K562 (cell line): ENCODE measurements at regions not wholly inside any gene's neighbourhood (a gene's known extent, or its start where the extent isn't known, plus 50 kb on each side); places are given as distances from the start of the nearest gene placed in this dataset.
A peak's percentile ranks its signal among the peaks of the same experiment; 100 is the strongest.

Experiments
- CREB3 ChIP-seq: fragments of 450-650 bp; conservative IDR thresholded peaks from 2 replicates; pipeline ENCODE4 v1.6.1; 2016; ENCODE audit warnings: missing genetic modification characterization, low read depth, mild to moderate bottlenecking, missing compliant biosample characterization, moderate library complexity
- E2F5 ChIP-seq: sonication (generic); formaldehyde crosslinking; IDR thresholded peaks from 2 replicates; pipeline ENCODE4 v1.8.0; 2022; ENCODE audit warnings: mild to moderate bottlenecking, missing genetic modification reagents
- ETV1 ChIP-seq: fragments of 450-650 bp; conservative IDR thresholded peaks from 2 replicates; pipeline ENCODE4 v1.6.1; 2016; ENCODE audit warnings: missing genetic modification characterization, control low read depth, low read depth, missing compliant biosample characterization
- HBP1 ChIP-seq: fragments of 450-650 bp; formaldehyde crosslinking; IDR thresholded peaks from 2 replicates; pipeline ENCODE4 v1.4.0; 2022; ENCODE audit warnings: missing genetic modification characterization
- HIVEP1 ChIP-seq: fragments of 250-450 bp; sonication (Bioruptor Pico); IDR thresholded peaks from 2 replicates; pipeline ENCODE4 v1.4.0; 2020; ENCODE audit warnings: mild to moderate bottlenecking
- MYC ChIP-seq, 2 experiments: fragments of 250-450 bp in 1 of 2; sonication (Bioruptor Pico) in 1 of 2; IDR thresholded peaks; 2 replicates each; pipeline versions ENCODE4 v1.5.1 to v1.6.1; 2012 to 2021; ENCODE audit warnings: low read depth in 2 of 2, borderline replicate concordance in 1 of 2, improper control_type of control experiment in 1 of 2, low read length in 1 of 2, mild to moderate bottlenecking in 1 of 2, moderate library complexity in 1 of 2
- NCOA4 ChIP-seq: fragments of 450-650 bp; IDR thresholded peaks from 2 replicates; pipeline ENCODE4 v1.6.1; 2018; ENCODE audit warnings: mild to moderate bottlenecking; ENCODE audit not compliant: partially characterized antibody
- NONO ChIP-seq, 2 experiments: fragments of 200-400 bp in 1 of 2; fragments of 450-650 bp in 1 of 2; formaldehyde crosslinking in 1 of 2; IDR thresholded peaks; 2 replicates each; pipeline ENCODE4 v1.6.1; 2017; ENCODE audit warnings: low read depth in 2 of 2, mild to moderate bottlenecking in 2 of 2, moderate library complexity in 2 of 2, low read length in 1 of 2
- PYGO2 ChIP-seq: fragments of 450-650 bp; IDR thresholded peaks from 2 replicates; pipeline ENCODE4 v1.6.1; 2016; ENCODE audit warnings: mild to moderate bottlenecking, missing genetic modification characterization, moderate library complexity, missing compliant biosample characterization
- SMAD3 ChIP-seq: fragments of 450-650 bp; formaldehyde crosslinking; conservative IDR thresholded peaks from 2 replicates; pipeline ENCODE4 v1.4.0; 2020; ENCODE audit warnings: mild to moderate bottlenecking
- SP2 ChIP-seq: IDR thresholded peaks from 2 replicates; pipeline ENCODE4 v1.6.1; 2011; ENCODE audit warnings: mild to moderate bottlenecking, low read depth, low read length, moderate library complexity; ENCODE audit not compliant: poor library complexity, severe bottlenecking; ENCODE audit errors: extremely low read depth
- TEAD1 ChIP-seq, 2 experiments: fragments of 450-650 bp in 1 of 2; sonication (generic) in 1 of 2; formaldehyde crosslinking; IDR thresholded peaks; 2 replicates each; pipeline versions ENCODE4 v1.4.0 to v1.8.0; 2020 to 2022; ENCODE audit warnings: mild to moderate bottlenecking in 2 of 2, missing genetic modification reagents in 1 of 2
- TFE3 ChIP-seq: fragments of 450-650 bp; formaldehyde crosslinking; IDR thresholded peaks from 2 replicates; pipeline ENCODE4 v1.4.0; 2020; ENCODE audit warnings: mild to moderate bottlenecking, mixed read lengths
- VEZF1 ChIP-seq: fragments of 200-800 bp; sonication (Bioruptor generic); IDR thresholded peaks from 2 replicates; pipeline ENCODE4 v1.6.1; 2017; ENCODE audit warnings: missing genetic modification characterization, missing compliant biosample characterization
- ZFX ChIP-seq: sonication (generic); formaldehyde crosslinking; IDR thresholded peaks from 2 replicates; pipeline ENCODE4 v1.8.0; 2022; ENCODE audit warnings: mild to moderate bottlenecking, missing genetic modification reagents, moderate library complexity
- ZNF444 ChIP-seq: fragments of 250-450 bp; sonication (Bioruptor Pico); IDR thresholded peaks from 2 replicates; pipeline ENCODE4 v1.4.0; 2020; ENCODE audit warnings: mild to moderate bottlenecking, moderate library complexity
- ZNF583 ChIP-seq: fragments of 250-450 bp; sonication (Bioruptor Pico); IDR thresholded peaks from 2 replicates; pipeline ENCODE4 v1.4.0; 2020
- ZNF584 ChIP-seq: fragments of 200-800 bp; sonication (Bioruptor generic); IDR thresholded peaks from 2 replicates; pipeline ENCODE4 v1.6.1; 2016; ENCODE audit warnings: low read depth, mild to moderate bottlenecking, missing genetic modification characterization, missing compliant biosample characterization
- ZNF778 ChIP-seq: fragments of 450-650 bp; formaldehyde crosslinking; IDR thresholded peaks from 2 replicates; pipeline ENCODE4 v1.4.0; 2020; ENCODE audit warnings: mild to moderate bottlenecking, moderate library complexity

- TF ChIP-seq MYC (IDR thresholded peaks at IDR 0.05; ENCODE audit: low read depth, low read length) (0 out of 2 replicates have a peak, but pooled peaks have one; percentile 48), MYC (CRISPR knock-in tag; IDR thresholded peaks at IDR 0.05; ENCODE audit: borderline replicate concordance, low read depth) (peak; percentile 49; the same call in 1 of the 2 replicates), ETV1 (tag) (peak; percentile 89), ZNF583 (CRISPR knock-in tag) (0 out of 2 replicates have a peak, but pooled peaks have one; percentile 14), SP2 (no peak), E2F5 (CRISPR knock-in tag) (no peak), NCOA4 (no peak), HBP1 (CRISPR knock-in tag) (no peak), ZNF778 (CRISPR knock-in tag) (no peak), TFE3 (no peak), VEZF1 (peak; percentile 81), NONO (IDR thresholded peaks at IDR 0.05; ENCODE audit: low read depth in 2 of 2, low read length in 1 of 2) (no peak), ZNF444 (CRISPR knock-in tag) (peak; percentile 97), TEAD1 (CRISPR knock-in tag; IDR thresholded peaks at IDR 0.05) (no peak), SMAD3 (CRISPR knock-in tag) (peak; percentile 76; the same call in 1 of the 2 replicates), PYGO2 (tag) (0 out of 2 replicates have a peak, but pooled peaks have one; percentile 6), CREB3 (tag) (0 out of 2 replicates have a peak, but pooled peaks have one; percentile 38), ZNF584 (peak; percentile 69; the same call in 1 of the 2 replicates), ZFX (no peak), HIVEP1 (peak; percentile 74; the same call in 1 of the 2 replicates)
Measured at GRCh38 chr1:67916140-67916886, 83.0 kb upstream of the GNG12 start (continued).
